ENCODE measurements at regions not wholly inside any gene's neighbourhood (a gene's known extent, or its start where the extent isn't known, plus 50 kb on each side); places are given as distances from the start of the nearest gene placed in this dataset.

- FAIRE-seq (no peak), DNase-seq (ENCODE audit: insufficient read length, low spot score) (no peak)
- TF ChIP-seq CTCF (IDR thresholded peaks at IDR 0.05; ENCODE audit: insufficient read depth, missing control alignments), result no peak
Measured at GRCh38 chr9:27659001-27659400, 85.7 kb upstream of the C9orf72 start.

GRCh38 chr9:27659571-27659970 lies 86.3 kb upstream of the C9orf72 start:
- FAIRE-seq, result no peak
- DNase-seq (ENCODE audit: insufficient read length, low spot score), result no peak

GRCh38 chr9:27660148-27660547 lies 86.9 kb upstream of the C9orf72 start:
- FAIRE-seq (no peak), DNase-seq (ENCODE audit: insufficient read length, low spot score) (no peak)
- no peak for TF ChIP-seq CTCF (IDR thresholded peaks at IDR 0.05; ENCODE audit: insufficient read depth, missing control alignments)

More at GRCh38 chr9:27659571-27659970, 86.3 kb upstream of the C9orf72 start:
- TF ChIP-seq CTCF (IDR thresholded peaks at IDR 0.05; ENCODE audit: insufficient read depth, missing control alignments), result no peak

- no peak for TF ChIP-seq CTCF (IDR thresholded peaks at IDR 0.05; ENCODE audit: insufficient read depth, missing control alignments)
- FAIRE-seq (no peak), DNase-seq (ENCODE audit: insufficient read length, low spot score) (no peak)
Measured at GRCh38 chr9:27663526-27663925, 90.2 kb upstream of the C9orf72 start.

GRCh38 chr9:27664121-27664779 lies 91.0 kb upstream of the C9orf72 start:
- TF ChIP-seq CTCF (IDR thresholded peaks at IDR 0.05; ENCODE audit: insufficient read depth, missing control alignments), result no peak
- FAIRE-seq (no peak), DNase-seq (ENCODE audit: insufficient read length, low spot score) (no peak)

- no peak for FAIRE-seq
- TF ChIP-seq CTCF (IDR thresholded peaks at IDR 0.05; ENCODE audit: insufficient read depth, missing control alignments), result no peak
- DNase-seq (ENCODE audit: insufficient read length, low spot score), result no peak
Measured at GRCh38 chr9:27665136-27665535, 91.9 kb upstream of the C9orf72 start.

- TF ChIP-seq CTCF (IDR thresholded peaks at IDR 0.05; ENCODE audit: insufficient read depth, missing control alignments), result no peak
- FAIRE-seq (no peak), DNase-seq (ENCODE audit: insufficient read length, low spot score) (no peak)
Measured at GRCh38 chr9:27668280-27668679, 95.0 kb upstream of the C9orf72 start.

All from D721Med (cell line).